Upper lobe of right lung (tissue), 1 donor: ENCODE measurements at regions not wholly inside any gene's neighbourhood (a gene's known extent, or its start where the extent isn't known, plus 50 kb on each side); places are given as distances from the start of the nearest gene placed in this dataset.

ENCODE experiments used
- ATAC-seq: fragments of 200-7000 bp; cut with Tn5 transposase; one replicate; pipeline ENCODE4 v1.9.1; 2020; ENCODE audit warnings: mild to moderate bottlenecking, moderate library complexity
- DNase-seq: peaks from one replicate; pipeline ENCODE4 v3.0.0-alpha.2; 2020
- H3K27ac ChIP-seq: fragments of 200-600 bp; one replicate; pipeline ENCODE4 v1.8.0; 2022
- H3K27me3 ChIP-seq: fragments of 200-600 bp; one replicate; pipeline ENCODE4 v1.8.0; 2022; ENCODE audit warnings: mild to moderate bottlenecking
- H3K36me3 ChIP-seq: fragments of 200-600 bp; one replicate; pipeline ENCODE4 v1.8.0; 2022
- H3K4me1 ChIP-seq: fragments of 200-600 bp; one replicate; pipeline ENCODE4 v1.8.0; 2022
- H3K4me3 ChIP-seq: fragments of 200-600 bp; one replicate; pipeline ENCODE4 v1.8.0; 2022; ENCODE audit warnings: mild to moderate bottlenecking
- H3K9me3 ChIP-seq: fragments of 200-600 bp; one replicate; pipeline ENCODE4 v1.8.0; 2022
- CTCF ChIP-seq: fragments of 200-600 bp; IDR thresholded peaks from one replicate; pipeline ENCODE4 v1.8.0; 2022; ENCODE audit warnings: antibody characterized with exemption
- intact Hi-C: fragments of 100-400 bp; cut with DNase I; formaldehyde crosslinking; loops from one replicate; pipeline ENCODE4 v1.11.0; 2022
- donor health status: DM: no; HTN: yes; CAD: no; lungs with severe emphysema.

- no peaks in the 10 kb centered on the region for H3K36me3 ChIP-seq
- H3K9me3 ChIP-seq = no peaks in the 10 kb centered on the region
- DNase-seq (no peak), ATAC-seq (no peak)
- no peak overlapping the region for H3K27ac ChIP-seq
- no peak for TF ChIP-seq CTCF
- H3K4me1 ChIP-seq = peaks cover 5% of the 10 kb centered on the region
- intact Hi-C loops = no loop called here
- H3K4me3 ChIP-seq = no peak overlapping the region
- no peaks in the 10 kb centered on the region for H3K27me3 ChIP-seq
Observed at GRCh38 chr12:46485853-46486252, 113.3 kb upstream of the SLC38A2 start.

GRCh38 chr12:46484396-46485061, 112.0 kb upstream of the SLC38A2 start:
- Histone ChIP-seq H3K27me3 (no peaks in the 10 kb centered on the region), H3K4me3 (no peak overlapping the region), H3K9me3 (no peaks in the 10 kb centered on the region), H3K36me3 (no peaks in the 10 kb centered on the region), H3K4me1 (peaks cover 5% of the 10 kb centered on the region), H3K27ac (no peak overlapping the region)
- DNase-seq (no peak), ATAC-seq (no peak)
- intact Hi-C loops = no loop called here
- no peak for TF ChIP-seq CTCF

- no peak for DNase-seq
Observed at GRCh38 chr12:46483572-46484395, 111.2 kb upstream of the SLC38A2 start.

DNA sequence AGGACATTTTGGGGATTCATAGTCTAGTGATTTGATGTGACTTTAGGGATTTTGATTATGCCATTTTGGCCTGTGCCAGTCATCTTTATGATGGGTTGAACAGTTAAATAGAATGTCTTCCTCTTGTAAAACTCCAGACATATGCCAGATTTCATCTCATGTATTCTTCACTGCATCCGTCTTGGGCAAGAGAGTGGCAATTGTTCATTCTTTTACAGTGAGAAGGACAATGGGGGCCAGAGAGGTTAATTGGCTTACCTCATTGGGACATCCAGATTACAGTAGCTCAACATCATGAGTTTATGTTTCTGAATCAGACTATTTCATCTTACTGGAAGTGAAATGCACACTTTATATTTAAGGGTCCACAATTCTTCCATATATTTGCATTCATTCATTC, 108.2 kb upstream of the SLC38A2 start:
- no peaks in the 10 kb centered on the region for H3K36me3 ChIP-seq
- no peak overlapping the region for H3K27ac ChIP-seq
- no peaks in the 10 kb centered on the region for H3K27me3 ChIP-seq
- TF ChIP-seq CTCF = no peak
- H3K4me1 ChIP-seq = peaks cover 5% of the 10 kb centered on the region
- intact Hi-C loops = no loop called here
- DNase-seq (no peak), ATAC-seq (no peak)
- no peak overlapping the region for H3K4me3 ChIP-seq
- no peaks in the 10 kb centered on the region for H3K9me3 ChIP-seq

More at GRCh38 chr12:46483572-46484395, 111.2 kb upstream of the SLC38A2 start:
- no peak for TF ChIP-seq CTCF
- ATAC-seq = no peak
- intact Hi-C loops = no loop called here
- Histone ChIP-seq H3K4me1 (peaks cover 5% of the 10 kb centered on the region), H3K27ac (no peak overlapping the region), H3K27me3 (no peaks in the 10 kb centered on the region), H3K9me3 (no peaks in the 10 kb centered on the region), H3K4me3 (no peak overlapping the region), H3K36me3 (no peaks in the 10 kb centered on the region)

DNA sequence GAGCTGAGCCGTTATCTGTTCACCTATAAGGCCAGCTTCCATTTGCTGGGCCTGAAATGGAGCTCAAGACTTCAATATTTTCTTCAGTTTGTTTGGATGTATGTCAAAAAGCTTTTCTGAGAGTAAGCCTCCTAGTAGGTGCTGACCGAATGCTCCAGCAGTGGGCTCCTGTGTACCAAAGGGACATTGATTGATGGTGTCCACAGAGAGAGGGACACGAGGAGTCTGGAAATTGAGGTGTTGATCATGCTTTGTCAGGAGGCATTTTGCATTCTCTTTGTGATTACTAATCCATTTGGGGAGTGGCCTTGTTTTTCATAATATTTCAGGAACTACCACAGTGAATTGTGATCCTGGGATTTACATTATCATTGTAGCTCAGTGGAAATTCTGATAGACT, 107.7 kb upstream of the SLC38A2 start:
- no peak overlapping the region for H3K4me3 ChIP-seq
- DNase-seq = no peak
- no peak overlapping the region for H3K27ac ChIP-seq
- ATAC-seq = no peak
- no peaks in the 10 kb centered on the region for H3K9me3 ChIP-seq
- intact Hi-C loops = no loop called here
- no peaks in the 10 kb centered on the region for H3K36me3 ChIP-seq
- H3K27me3 ChIP-seq = no peaks in the 10 kb centered on the region
- peaks cover 5% of the 10 kb centered on the region for H3K4me1 ChIP-seq
- no peak for TF ChIP-seq CTCF
